Aorta (tissue), 5 donors: ENCODE measurements at regions not wholly inside any gene's neighbourhood (a gene's known extent, or its start where the extent isn't known, plus 50 kb on each side); places are given as distances from the start of the nearest gene placed in this dataset.

Source experiments
- ATAC-seq: fragments of 200-7000 bp; cut with Tn5 transposase; one replicate; pipeline ENCODE4 v1.9.1; 2022; ENCODE audit warnings: moderate library complexity; ENCODE audit not compliant: low FRiP score
- DNase-seq, 2 donors: peaks; one replicate each; pipeline ENCODE4 v3.0.0-alpha.2; 2020
- H3K27ac ChIP-seq, 2 donors: one replicate each; pipeline ENCODE4 v1.5.1; 2013; ENCODE audit warnings: low read length in 2 of 2, mild to moderate bottlenecking in 2 of 2, moderate library complexity in 2 of 2, control low read depth in 1 of 2, inconsistent platforms in 1 of 2, low read depth in 1 of 2
- H3K27me3 ChIP-seq, 2 donors: one replicate each; pipeline ENCODE4 v1.6.1; 2013; ENCODE audit warnings: control low read depth in 1 of 2, low read length in 1 of 2, mild to moderate bottlenecking in 1 of 2, moderate library complexity in 1 of 2; ENCODE audit not compliant: insufficient read depth in 2 of 2, control insufficient read depth in 1 of 2
- H3K36me3 ChIP-seq, 2 donors: one replicate each; pipeline ENCODE4 v1.6.1; 2013; ENCODE audit warnings: control low read depth in 1 of 2, low read length in 1 of 2, mild to moderate bottlenecking in 1 of 2; ENCODE audit not compliant: insufficient read depth in 2 of 2, control insufficient read depth in 1 of 2
- H3K4me1 ChIP-seq, 2 donors: one replicate each; pipeline ENCODE4 v1.6.1; 2013; ENCODE audit warnings: low read length in 2 of 2, control low read depth in 1 of 2, mild to moderate bottlenecking in 1 of 2, moderate library complexity in 1 of 2; ENCODE audit not compliant: insufficient read depth in 2 of 2, control insufficient read depth in 1 of 2
- H3K4me3 ChIP-seq, 2 donors: one replicate each; pipeline ENCODE4 v1.5.1; 2013; ENCODE audit warnings: low read length in 2 of 2, control low read depth in 1 of 2, mild to moderate bottlenecking in 1 of 2
- H3K9me3 ChIP-seq: one replicate; pipeline ENCODE4 v1.6.1; 2013; ENCODE audit warnings: mild to moderate bottlenecking, low read length; ENCODE audit not compliant: control insufficient read depth
- WGBS, 2 donors: extraction: QIAGEN DNeasy Blood & Tissue Kit; methylation state at CpG; one replicate each; pipeline ENCODE4 v1.1.7; 2013; 5-methylcytosine and 5-hydroxymethylcytosine counted together
- intact Hi-C, 2 donors: fragments of 100-400 bp; cut with DNase I; formaldehyde crosslinking; loops; one replicate each; pipeline versions ENCODE4 v1.14.2 to v1.15.0; 2022
- donor health status: healthy with polysubstance abuse.
- donor health status: Bipolar disorder and iron deficiency.
- donor health status: DM: no; HTN: no; CAD: no.
- donor health status: DM: no; HTN: no; CAD: no.
- donor health status: DM: yes; HTN: yes; CAD: no.

GRCh38 chr10:130495116-130495862 lies 359.1 kb downstream of the GLRX3 start:
- DNase-seq (no peak), ATAC-seq (no peak)
- no peaks in the 10 kb centered on the region for H3K9me3 ChIP-seq
- WGBS, 2 donors = 89 to 91% methylated on average over 10 of the region's 10 CpGs
- H3K4me3 ChIP-seq = no peak overlapping the region
- no peak overlapping the region for H3K27ac ChIP-seq
- intact Hi-C loops = no loop called here
- H3K27me3 ChIP-seq = no peaks in the 10 kb centered on the region
- no peaks in the 10 kb centered on the region for H3K4me1 ChIP-seq
- H3K36me3 ChIP-seq = no peaks in the 10 kb centered on the region

DNA sequence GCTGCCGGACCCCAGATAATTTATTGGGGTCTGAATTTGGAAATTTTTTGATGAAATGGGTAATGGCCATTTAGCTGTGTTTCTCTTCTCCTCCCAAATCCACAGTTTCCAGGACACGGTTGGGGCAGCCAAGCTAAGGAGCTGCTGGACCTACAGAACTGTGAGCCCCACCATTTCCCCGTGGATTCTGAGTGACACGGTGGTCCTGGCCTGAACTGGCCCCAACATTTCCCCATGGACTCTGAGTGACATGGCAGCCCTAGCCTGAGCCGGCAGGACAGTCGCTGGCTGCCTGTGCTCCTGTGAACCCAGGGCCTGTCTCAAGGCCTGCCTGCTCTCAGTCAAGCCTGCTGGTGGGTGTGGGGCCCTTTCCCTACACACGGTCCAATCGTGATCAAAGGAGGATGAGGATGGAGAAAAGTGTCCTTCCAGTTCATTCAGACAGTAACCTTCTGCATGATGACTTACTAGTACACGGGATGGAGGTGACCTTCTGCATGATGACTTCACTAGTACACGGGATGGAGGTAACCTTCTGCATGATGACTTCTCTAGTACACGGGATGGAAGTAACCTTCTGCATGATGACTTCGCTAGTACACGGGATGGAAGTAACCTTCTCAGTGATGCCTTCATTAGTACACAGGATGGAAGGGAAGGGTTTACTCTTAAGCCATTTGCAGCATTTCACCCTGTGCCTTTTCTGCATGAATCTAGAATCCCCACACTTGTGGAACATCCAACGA lies 359.9 kb downstream of the GLRX3 start:
- Histone ChIP-seq H3K4me1 (no peaks in the 10 kb centered on the region), H3K36me3 (no peaks in the 10 kb centered on the region), H3K4me3 (no peak overlapping the region), H3K27ac (no peak overlapping the region), H3K27me3 (no peaks in the 10 kb centered on the region), H3K9me3 (no peaks in the 10 kb centered on the region)
- intact Hi-C loops = no loop called here
- ATAC-seq (peak; percentile 79), DNase-seq (no peak)
- 79 to 84% methylated on average over 14 of the region's 14 CpGs for WGBS, 2 donors

GRCh38 chr10:130497056-130498010 lies 361.1 kb downstream of the GLRX3 start:
- Histone ChIP-seq H3K27ac (no peak overlapping the region), H3K9me3 (no peaks in the 10 kb centered on the region), H3K4me3 (no peak overlapping the region), H3K27me3 (no peaks in the 10 kb centered on the region), H3K4me1 (no peaks in the 10 kb centered on the region), H3K36me3 (no peaks in the 10 kb centered on the region)
- WGBS, 2 donors = 85 to 88% methylated on average over 21 of the region's 21 CpGs
- no peak for DNase-seq
- intact Hi-C loops = no loop called here
- no peak for ATAC-seq

DNA sequence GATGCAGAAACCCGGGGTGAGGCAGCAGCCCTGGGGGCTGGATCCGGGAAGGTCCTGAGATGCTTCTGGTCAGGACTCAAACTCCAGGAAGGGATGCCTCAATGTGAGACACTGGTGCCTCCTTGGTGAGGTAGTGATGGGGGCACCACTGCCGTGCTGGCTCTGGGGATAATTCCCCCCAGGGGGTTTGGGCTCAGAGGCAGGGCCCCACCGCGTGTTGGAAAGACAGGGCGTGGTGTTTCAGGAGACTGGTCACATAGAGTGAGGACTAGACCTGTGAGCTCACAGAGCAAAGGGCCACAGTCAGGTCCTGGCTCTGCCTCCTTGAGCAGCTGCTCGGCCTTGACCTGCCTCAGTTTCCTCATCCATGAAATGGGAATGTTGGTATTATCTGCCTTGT lies 361.9 kb downstream of the GLRX3 start:
- ATAC-seq (no peak), DNase-seq (no peak)
- Histone ChIP-seq H3K4me3 (no peak overlapping the region), H3K36me3 (no peaks in the 10 kb centered on the region), H3K27ac (no peak overlapping the region), H3K9me3 (peaks cover under 1% of the 10 kb centered on the region), H3K27me3 (no peaks in the 10 kb centered on the region), H3K4me1 (no peaks in the 10 kb centered on the region)
- WGBS, 2 donors = 89 to 92% methylated on average over 7 of the region's 7 CpGs
- intact Hi-C loops = no loop called here

GRCh38 chr10:130498934-130499333 lies 362.7 kb downstream of the GLRX3 start:
- H3K4me1 ChIP-seq = no peaks in the 10 kb centered on the region
- 74 to 77% methylated on average over 8 of the region's 8 CpGs for WGBS, 2 donors
- H3K9me3 ChIP-seq = peaks cover 1% of the 10 kb centered on the region
- no peaks in the 10 kb centered on the region for H3K27me3 ChIP-seq
- H3K4me3 ChIP-seq = no peak overlapping the region
- no peak for DNase-seq
- no peak for ATAC-seq
- no peak overlapping the region for H3K27ac ChIP-seq
- intact Hi-C loops = no loop called here
- H3K36me3 ChIP-seq = no peaks in the 10 kb centered on the region

- H3K9me3 ChIP-seq = peaks cover 1% of the 10 kb centered on the region
- H3K4me3 ChIP-seq = no peak overlapping the region
- no peaks in the 10 kb centered on the region for H3K27me3 ChIP-seq
- no peaks in the 10 kb centered on the region for H3K4me1 ChIP-seq
- no peak overlapping the region for H3K27ac ChIP-seq
- ATAC-seq (no peak), DNase-seq (no peak)
- H3K36me3 ChIP-seq = no peaks in the 10 kb centered on the region
- intact Hi-C loops = no loop called here
Measured at GRCh38 chr10:130499541-130499940, 363.4 kb downstream of the GLRX3 start.

- no peak overlapping the region for H3K4me3 ChIP-seq
- H3K27ac ChIP-seq = no peak overlapping the region
- peaks cover 1% of the 10 kb centered on the region for H3K9me3 ChIP-seq
- no peaks in the 10 kb centered on the region for H3K36me3 ChIP-seq
- no peaks in the 10 kb centered on the region for H3K27me3 ChIP-seq
- no peaks in the 10 kb centered on the region for H3K4me1 ChIP-seq
- intact Hi-C loops = no loop called here
- ATAC-seq (no peak), DNase-seq (no peak)
- 81% methylated on average over 10 of the region's 10 CpGs for WGBS, 2 donors
Measured at GRCh38 chr10:130500261-130501000, 364.2 kb downstream of the GLRX3 start.

DNA sequence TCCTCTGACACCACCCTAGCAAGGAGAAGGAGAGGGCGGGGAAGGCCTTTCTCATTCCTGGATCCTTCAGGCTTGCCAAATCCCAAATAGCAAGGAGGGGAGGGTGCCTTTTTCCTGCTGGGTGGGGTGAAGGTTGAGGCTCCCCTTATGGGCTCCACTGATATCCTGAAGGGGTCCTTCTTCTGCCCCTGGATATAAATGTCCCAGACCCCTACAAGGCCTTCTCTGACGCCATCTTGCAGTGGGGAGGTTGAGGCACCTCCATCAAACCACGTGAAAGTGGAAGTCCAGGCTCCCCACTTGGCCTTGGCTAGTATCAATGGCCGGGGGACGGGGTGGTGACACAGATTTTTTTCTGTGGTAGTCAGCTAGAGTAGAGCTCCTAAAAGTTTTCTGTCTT lies 371.3 kb downstream of the GLRX3 start:
- DNase-seq (no peak), ATAC-seq (no peak)
- Histone ChIP-seq H3K36me3 (no peaks in the 10 kb centered on the region), H3K9me3 (peaks cover 1% of the 10 kb centered on the region), H3K4me3 (no peak overlapping the region), H3K4me1 (no peaks in the 10 kb centered on the region), H3K27ac (no peak overlapping the region), H3K27me3 (no peaks in the 10 kb centered on the region)
- intact Hi-C loops = no loop called here
- WGBS, 2 donors = 65 to 68% methylated on average over 5 of the region's 5 CpGs
